Keratinocyte (primary cell): ENCODE measurements at regions not wholly inside any gene's neighbourhood (a gene's known extent, or its start where the extent isn't known, plus 50 kb on each side); places are given as distances from the start of the nearest gene placed in this dataset.

ENCODE experiments used
- EZH2 ChIP-seq: IDR thresholded peaks from one replicate; pipeline ENCODE4 v1.6.1; 2012; ENCODE audit warnings: inconsistent platforms, mild to moderate bottlenecking, low read length, moderate library complexity
- TF ChIP-seq, protein P1 (sequence below), 3 experiments: IDR thresholded peaks in 1 of 3; conservative IDR thresholded peaks in 1 of 3; optimal IDR thresholded peaks in 1 of 3; 2 replicates in 2 of 3; 3 replicates in 1 of 3; pipeline versions ENCODE3 to v1.5.1; 2011; ENCODE audit warnings: low read length in 3 of 3, mild to moderate bottlenecking in 3 of 3, moderate library complexity in 2 of 3, control low read depth in 1 of 3, inconsistent platforms in 1 of 3; ENCODE audit not compliant: insufficient read depth in 2 of 3; ENCODE audit errors: extremely low read depth in 1 of 3

GRCh38 chr11:81190546-81190945 is 1543.1 kb downstream of the FAM181B start:
- TF ChIP-seq, protein P1, sequence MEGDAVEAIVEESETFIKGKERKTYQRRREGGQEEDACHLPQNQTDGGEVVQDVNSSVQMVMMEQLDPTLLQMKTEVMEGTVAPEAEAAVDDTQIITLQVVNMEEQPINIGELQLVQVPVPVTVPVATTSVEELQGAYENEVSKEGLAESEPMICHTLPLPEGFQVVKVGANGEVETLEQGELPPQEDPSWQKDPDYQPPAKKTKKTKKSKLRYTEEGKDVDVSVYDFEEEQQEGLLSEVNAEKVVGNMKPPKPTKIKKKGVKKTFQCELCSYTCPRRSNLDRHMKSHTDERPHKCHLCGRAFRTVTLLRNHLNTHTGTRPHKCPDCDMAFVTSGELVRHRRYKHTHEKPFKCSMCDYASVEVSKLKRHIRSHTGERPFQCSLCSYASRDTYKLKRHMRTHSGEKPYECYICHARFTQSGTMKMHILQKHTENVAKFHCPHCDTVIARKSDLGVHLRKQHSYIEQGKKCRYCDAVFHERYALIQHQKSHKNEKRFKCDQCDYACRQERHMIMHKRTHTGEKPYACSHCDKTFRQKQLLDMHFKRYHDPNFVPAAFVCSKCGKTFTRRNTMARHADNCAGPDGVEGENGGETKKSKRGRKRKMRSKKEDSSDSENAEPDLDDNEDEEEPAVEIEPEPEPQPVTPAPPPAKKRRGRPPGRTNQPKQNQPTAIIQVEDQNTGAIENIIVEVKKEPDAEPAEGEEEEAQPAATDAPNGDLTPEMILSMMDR (optimal IDR thresholded peaks at IDR 0.05 in 1 of 3, IDR thresholded peaks at IDR 0.05 in 1 of 3, conservative IDR thresholded peaks at IDR 0.05 in 1 of 3; ENCODE audit: extremely low read depth in 1 of 3, insufficient read depth in 2 of 3, low read length in 3 of 3) = no peak
- TF ChIP-seq EZH2 = no peak
